ENCODE measurements at regions not wholly inside any gene's neighbourhood (a gene's known extent, or its start where the extent isn't known, plus 50 kb on each side); places are given as distances from the start of the nearest gene placed in this dataset.

- no peak overlapping the region for H3K4me3 ChIP-seq (ENCODE audit: low read length)
- Mint-ChIP-seq H3K9me3 (no peaks in the 10 kb centered on the region), H3K27me3 (ENCODE audit: insufficient read depth) (peaks cover 3% of the 10 kb centered on the region), H3K36me3 (ENCODE audit: low read depth) (no peaks in the 10 kb centered on the region), H3K4me3 (no peak overlapping the region), H3K27ac (no peak overlapping the region), H3K4me1 (peaks cover 3% of the 10 kb centered on the region)
- H3K27me3 ChIP-seq (ENCODE audit: control insufficient read depth, insufficient read depth, low read length, poor library complexity, severe bottlenecking) = no peaks in the 10 kb centered on the region
- no peaks in the 10 kb centered on the region for H3K9me3 ChIP-seq (ENCODE audit: control insufficient read depth, low read length)
- H3K9ac ChIP-seq (ENCODE audit: extremely low read depth, low read length, poor library complexity, severe bottlenecking) = no peak overlapping the region
- H3K4me1 ChIP-seq (ENCODE audit: control insufficient read depth, insufficient read depth, low read length) = no peaks in the 10 kb centered on the region
- no peak overlapping the region for H3K27ac ChIP-seq (ENCODE audit: low read depth, low read length)
- DNase-seq = no peak
- WGBS, 2 experiments (ENCODE audit: insufficient coverage in 1 of 2, insufficient read length in 1 of 2) = 79 to 93% methylated on average over 4 to 6 of the region's 6 CpGs
- no peaks in the 10 kb centered on the region for H3K36me3 ChIP-seq (ENCODE audit: control insufficient read depth, insufficient read depth, low read length)
- no peak for TF ChIP-seq CTCF (conservative IDR thresholded peaks at IDR 0.05)
Observed at GRCh38 chr6:4363656-4364055, 228.3 kb upstream of the ECI2 start.

DNA sequence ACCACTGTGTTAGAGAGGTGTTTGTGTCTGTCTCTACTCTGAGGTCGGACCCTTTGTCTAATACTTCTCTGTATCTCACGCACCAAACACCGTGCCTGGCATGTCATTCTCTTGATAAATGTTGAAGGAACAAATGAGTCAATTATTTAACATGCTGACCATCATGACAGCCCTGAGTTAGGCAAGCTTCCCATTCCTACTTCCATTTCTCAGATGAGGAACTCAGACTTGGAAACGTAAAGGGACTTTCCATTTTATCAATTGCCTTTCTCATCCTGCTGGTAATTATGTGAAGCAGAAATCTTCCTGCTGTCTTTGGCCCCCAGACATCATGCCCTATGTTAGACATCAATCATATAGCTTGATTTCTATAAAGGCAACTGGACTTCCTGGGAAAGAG lies 227.0 kb upstream of the ECI2 start:
- Mint-ChIP-seq H3K4me3 (no peak overlapping the region), H3K27me3 (ENCODE audit: insufficient read depth) (peaks cover 3% of the 10 kb centered on the region), H3K27ac (no peak overlapping the region), H3K9me3 (peaks cover 3% of the 10 kb centered on the region), H3K36me3 (ENCODE audit: low read depth) (no peaks in the 10 kb centered on the region), H3K4me1 (peaks cover 4% of the 10 kb centered on the region)
- Histone ChIP-seq H3K9me3 (ENCODE audit: control insufficient read depth, low read length) (no peaks in the 10 kb centered on the region), H3K36me3 (ENCODE audit: control insufficient read depth, insufficient read depth, low read length) (no peaks in the 10 kb centered on the region), H3K27ac (ENCODE audit: low read depth, low read length) (no peak overlapping the region), H3K27me3 (ENCODE audit: control insufficient read depth, insufficient read depth, low read length, poor library complexity, severe bottlenecking) (no peaks in the 10 kb centered on the region), H3K4me3 (ENCODE audit: low read length) (no peak overlapping the region), H3K9ac (ENCODE audit: extremely low read depth, low read length, poor library complexity, severe bottlenecking) (no peak overlapping the region), H3K4me1 (ENCODE audit: control insufficient read depth, insufficient read depth, low read length) (no peaks in the 10 kb centered on the region)
- no peak for TF ChIP-seq CTCF (conservative IDR thresholded peaks at IDR 0.05)
- 95% methylated on average over 4 of the region's 4 CpGs for WGBS, 2 experiments (ENCODE audit: insufficient coverage in 1 of 2, insufficient read length in 1 of 2)
- DNase-seq = no peak

- Histone ChIP-seq H3K27ac (ENCODE audit: low read depth, low read length) (no peak overlapping the region), H3K4me3 (ENCODE audit: low read length) (no peak overlapping the region), H3K9me3 (ENCODE audit: control insufficient read depth, low read length) (no peaks in the 10 kb centered on the region), H3K9ac (ENCODE audit: extremely low read depth, low read length, poor library complexity, severe bottlenecking) (no peak overlapping the region), H3K4me1 (ENCODE audit: control insufficient read depth, insufficient read depth, low read length) (no peaks in the 10 kb centered on the region), H3K36me3 (ENCODE audit: control insufficient read depth, insufficient read depth, low read length) (no peaks in the 10 kb centered on the region), H3K27me3 (ENCODE audit: control insufficient read depth, insufficient read depth, low read length, poor library complexity, severe bottlenecking) (no peaks in the 10 kb centered on the region)
- H3K4me3 Mint-ChIP-seq = no peak overlapping the region
- H3K9me3 Mint-ChIP-seq = peaks cover 3% of the 10 kb centered on the region
- peaks cover 4% of the 10 kb centered on the region for H3K4me1 Mint-ChIP-seq
- no peak for TF ChIP-seq CTCF (conservative IDR thresholded peaks at IDR 0.05)
- no peaks in the 10 kb centered on the region for H3K36me3 Mint-ChIP-seq (ENCODE audit: low read depth)
- 93 to 94% methylated on average over 4 to 6 of the region's 6 CpGs for WGBS, 2 experiments (ENCODE audit: insufficient coverage in 1 of 2, insufficient read length in 1 of 2)
- DNase-seq = no peak
- no peaks in the 10 kb centered on the region for H3K27me3 Mint-ChIP-seq (ENCODE audit: insufficient read depth)
- H3K27ac Mint-ChIP-seq = no peak overlapping the region
Observed at GRCh38 chr6:4360920-4361319, 225.5 kb upstream of the ECI2 start.

Measured in endodermal cell (in vitro differentiated cells).